ENCODE measurements at regions not wholly inside any gene's neighbourhood (a gene's known extent, or its start where the extent isn't known, plus 50 kb on each side); places are given as distances from the start of the nearest gene placed in this dataset.

- DNase-seq = no peak
These were observed 58.0 kb upstream of the SLC7A14 start for GRCh38 chr3:170643831-170644230.

GRCh38 chr3:170642882-170643601, 57.2 kb upstream of the SLC7A14 start:
- DNase-seq = no peak

GRCh38 chr3:170641510-170642236, 55.8 kb upstream of the SLC7A14 start:
- peak; percentile 26 for DNase-seq

GRCh38 chr3:170640737-170641171, 54.9 kb upstream of the SLC7A14 start:
- no peak for DNase-seq

- DNase-seq = no peak
These were observed 53.1 kb upstream of the SLC7A14 start for GRCh38 chr3:170638988-170639387.

- no peak for DNase-seq
These were observed 51.4 kb upstream of the SLC7A14 start for GRCh38 chr3:170637306-170637705.

- DNase-seq = no peak
These were observed 50.6 kb upstream of the SLC7A14 start for GRCh38 chr3:170636400-170636973.

Data from fibroblast of upper back skin (primary cell).